CD4-positive, alpha-beta T cell (primary cell): ENCODE measurements at regions not wholly inside any gene's neighbourhood (a gene's known extent, or its start where the extent isn't known, plus 50 kb on each side); places are given as distances from the start of the nearest gene placed in this dataset.

Source experiments
- ATAC-seq: fragments of 200-7000 bp; cut with Tn5 transposase; one replicate; pipeline ENCODE4 v1.10.0; 2022; ENCODE audit warnings: mild to moderate bottlenecking; ENCODE audit not compliant: poor library complexity
- CTCF ChIA-PET: fragments of 350-600 bp; sonication (Branson Sonifier 250); formaldehyde crosslinking; loops from one replicate; lab custom pipeline; 2021; ENCODE audit warnings: antibody characterized with exemption, inconsistent platforms; lab: Charles Lee
- POLR2A ChIA-PET: fragments of 350-600 bp; sonication (Branson Sonifier 250); formaldehyde crosslinking; loops from one replicate; lab custom pipeline; 2021; ENCODE audit warnings: antibody characterized with exemption, inconsistent platforms; lab: Charles Lee
- DNase-seq, 14 experiments: peaks; one replicate each; pipeline ENCODE4 v3.0.0-alpha.2; 2013 to 2020; ENCODE audit warnings: mixed read lengths in 2 of 14
- H3K27ac ChIP-seq, 2 donors: one replicate each; pipeline versions ENCODE4 v1.5.1 to v1.7.0; 2013; ENCODE audit warnings: low read length in 2 of 2, low read depth in 1 of 2, mild to moderate bottlenecking in 1 of 2
- H3K27me3 ChIP-seq, 2 experiments: 1 replicate in 1 of 2; 2 replicates in 1 of 2; pipeline versions ENCODE4 v1.6.1 to v1.7.0; 2013; ENCODE audit warnings: low read length in 2 of 2, control low read depth in 1 of 2, mild to moderate bottlenecking in 1 of 2, moderate library complexity in 1 of 2; ENCODE audit not compliant: insufficient read depth in 2 of 2, control insufficient read depth in 1 of 2
- H3K36me3 ChIP-seq: one replicate; pipeline ENCODE4 v1.6.1; 2013; ENCODE audit warnings: low read length, control low read depth; ENCODE audit not compliant: insufficient read depth
- H3K4me1 ChIP-seq: one replicate; pipeline ENCODE4 v1.6.1; 2013; ENCODE audit warnings: low read length, control low read depth; ENCODE audit not compliant: insufficient read depth
- H3K4me3 ChIP-seq: one replicate; pipeline ENCODE4 v1.5.1; 2013; ENCODE audit warnings: mild to moderate bottlenecking, low read length, moderate library complexity
- H3K9me3 ChIP-seq, 2 experiments: 1 replicate in 1 of 2; 2 replicates in 1 of 2; pipeline versions ENCODE4 v1.6.1 to v1.7.0; 2013; ENCODE audit warnings: low read length in 2 of 2, mild to moderate bottlenecking in 2 of 2, control low read depth in 1 of 2, moderate library complexity in 1 of 2; ENCODE audit not compliant: control insufficient read depth in 1 of 2, insufficient read depth in 1 of 2
- H3K27ac Mint-ChIP-seq: one replicate; pipeline ENCODE4 v1.8.0; 2020; ENCODE audit warnings: mixed read lengths
- H3K27me3 Mint-ChIP-seq: one replicate; pipeline ENCODE4 v1.8.0; 2021; ENCODE audit warnings: mixed read lengths
- H3K36me3 Mint-ChIP-seq: one replicate; pipeline ENCODE4 v1.8.0; 2021; ENCODE audit warnings: low read depth, mixed read lengths
- H3K4me1 Mint-ChIP-seq: one replicate; pipeline ENCODE4 v1.8.0; 2021; ENCODE audit warnings: low read depth, mixed read lengths
- H3K4me3 Mint-ChIP-seq: one replicate; pipeline ENCODE4 v1.8.0; 2020; ENCODE audit warnings: mild to moderate bottlenecking, mixed read lengths
- H3K9me3 Mint-ChIP-seq: one replicate; pipeline ENCODE4 v1.8.0; 2020; ENCODE audit warnings: mixed read lengths
- CTCF ChIP-seq: fragments of 200-600 bp; IDR thresholded peaks from one replicate; pipeline ENCODE4 v1.8.0; 2022; ENCODE audit warnings: antibody characterized with exemption, mild to moderate bottlenecking
- intact Hi-C, 2 experiments: fragments of 100-400 bp; cut with DNase I in 1 of 2; cut with micrococcal nuclease in 1 of 2; formaldehyde crosslinking; loops; one replicate each; pipeline versions ENCODE4 v1.15.1 to v1.9.0; 2023 to 2025; cut with DNase I, micrococcal nuclease

- H3K27ac ChIP-seq: no peak overlapping the region
- no peak overlapping the region for H3K4me3 ChIP-seq
- H3K4me1 ChIP-seq: no peaks in the 10 kb centered on the region
- intact Hi-C loops: no loop called here
- peaks cover 7% of the 10 kb centered on the region for H3K36me3 Mint-ChIP-seq
- DNase-seq (no peak), ATAC-seq (no peak)
- no peak for TF ChIP-seq CTCF
- no peak overlapping the region for H3K4me3 Mint-ChIP-seq
- no peaks in the 10 kb centered on the region for H3K4me1 Mint-ChIP-seq
- ChIA-PET CTCF (no interaction called here), POLR2A (no interaction called here)
- H3K27me3 ChIP-seq: no peaks in the 10 kb centered on the region
- no peaks in the 10 kb centered on the region for H3K36me3 ChIP-seq
- no peaks in the 10 kb centered on the region for H3K9me3 ChIP-seq
- H3K9me3 Mint-ChIP-seq: no peaks in the 10 kb centered on the region
- no peaks in the 10 kb centered on the region for H3K27me3 Mint-ChIP-seq
- no peak overlapping the region for H3K27ac Mint-ChIP-seq
These were observed 118.3 kb upstream of the PUDP start for GRCh38 chrX:7266288-7266687.

GRCh38 chrX:7264399-7264798 is 116.4 kb upstream of the PUDP start:
- no peak overlapping the region for H3K27ac ChIP-seq
- no peak overlapping the region for H3K4me3 ChIP-seq
- no peak for DNase-seq
- H3K4me1 ChIP-seq: no peaks in the 10 kb centered on the region
- intact Hi-C loops: no loop called here
- POLR2A ChIA-PET: no interaction called here
- no peaks in the 10 kb centered on the region for H3K9me3 ChIP-seq
- Mint-ChIP-seq H3K9me3 (no peaks in the 10 kb centered on the region), H3K27me3 (no peaks in the 10 kb centered on the region), H3K36me3 (peaks cover 14% of the 10 kb centered on the region), H3K4me3 (no peak overlapping the region), H3K27ac (no peak overlapping the region), H3K4me1 (no peaks in the 10 kb centered on the region)
- H3K36me3 ChIP-seq: no peaks in the 10 kb centered on the region
- no peak for TF ChIP-seq CTCF
- H3K27me3 ChIP-seq: no peaks in the 10 kb centered on the region
- ATAC-seq: no peak
- CTCF ChIA-PET: no interaction called here

GRCh38 chrX:7263961-7264360 is 116.0 kb upstream of the PUDP start:
- no peak overlapping the region for H3K27ac Mint-ChIP-seq

More at GRCh38 chrX:7263961-7264360, 116.0 kb upstream of the PUDP start:
- Mint-ChIP-seq H3K4me3 (no peak overlapping the region), H3K9me3 (no peaks in the 10 kb centered on the region), H3K4me1 (no peaks in the 10 kb centered on the region), H3K36me3 (peaks cover 18% of the 10 kb centered on the region), H3K27me3 (no peaks in the 10 kb centered on the region)
- intact Hi-C loops: no loop called here
- Histone ChIP-seq H3K4me3 (no peak overlapping the region), H3K27me3 (no peaks in the 10 kb centered on the region), H3K4me1 (no peaks in the 10 kb centered on the region), H3K9me3 (no peaks in the 10 kb centered on the region), H3K36me3 (no peaks in the 10 kb centered on the region), H3K27ac (no peak overlapping the region)
- ChIA-PET CTCF (no interaction called here), POLR2A (no interaction called here)
- DNase-seq (no peak), ATAC-seq (no peak)
- TF ChIP-seq CTCF: no peak
